Activated naive CD8-positive, alpha-beta T cell treated with anti-CD3 and anti-CD28 coated beads, Interleukin-2, amount 50 U/mL, for 24 hours (primary cell): ENCODE measurements at regions not wholly inside any gene's neighbourhood (a gene's known extent, or its start where the extent isn't known, plus 50 kb on each side); places are given as distances from the start of the nearest gene placed in this dataset.
"Not testable (repeated sequence)": the region's sequence is repeated elsewhere in the genome, so short reads cannot be mapped to it uniquely, and the experiment has no call there.

Experiments
- ATAC-seq: fragments of 150-1000 bp; cut with Tn5 transposase; one replicate; pipeline ENCODE4 v1.10.0; 2021
- DNase-seq: peaks from one replicate; pipeline ENCODE4 v3.0.0; 2021
- H3K27ac Mint-ChIP-seq: one replicate; pipeline ENCODE4 v1.8.0; 2021; ENCODE audit warnings: mild to moderate bottlenecking, mixed read lengths
- H3K27me3 Mint-ChIP-seq: one replicate; pipeline ENCODE4 v1.8.0; 2021; ENCODE audit warnings: mixed read lengths
- H3K36me3 Mint-ChIP-seq: one replicate; pipeline ENCODE4 v1.8.0; 2021; ENCODE audit warnings: low read depth, mixed read lengths
- H3K4me1 Mint-ChIP-seq: one replicate; pipeline ENCODE4 v1.8.0; 2021; ENCODE audit warnings: mixed read lengths
- H3K4me3 Mint-ChIP-seq: one replicate; pipeline ENCODE4 v1.8.0; 2021; ENCODE audit warnings: mild to moderate bottlenecking, moderate library complexity, mixed read lengths
- H3K9me3 Mint-ChIP-seq: one replicate; pipeline ENCODE4 v1.8.0; 2021; ENCODE audit warnings: mixed read lengths

GRCh38 chr1:163970699-163971098 lies 588.3 kb upstream of the PBX1 start:
- DNase-seq, result no peak

DNA sequence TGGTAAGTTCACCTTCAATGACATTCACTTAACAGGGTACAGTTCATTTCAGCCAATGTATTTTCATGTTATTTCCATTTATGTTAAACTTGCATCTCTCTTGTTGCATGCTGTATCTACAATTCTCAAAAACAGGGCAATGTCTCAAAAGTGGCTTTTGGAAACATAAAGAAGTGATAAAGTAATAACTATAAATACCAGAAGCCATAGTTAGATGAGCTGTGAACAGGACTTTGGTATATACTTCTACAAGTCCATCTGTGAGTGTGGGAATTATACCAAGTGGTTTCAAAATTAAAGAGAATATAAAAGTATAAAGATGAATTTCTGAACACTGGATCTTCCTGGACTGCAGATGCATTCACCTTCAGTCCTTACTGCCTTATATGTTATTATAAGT lies 585.4 kb upstream of the PBX1 start:
- no peak for ATAC-seq
- Mint-ChIP-seq H3K4me3 (no peak overlapping the region), H3K27me3 (no peaks in the 10 kb centered on the region), H3K4me1 (no peaks in the 10 kb centered on the region), H3K27ac (no peak overlapping the region), H3K9me3 (peaks cover 31% of the 10 kb centered on the region), H3K36me3 (no peaks in the 10 kb centered on the region)
- DNase-seq, result no peak

More at GRCh38 chr1:163970699-163971098, 588.3 kb upstream of the PBX1 start:
- H3K27ac Mint-ChIP-seq, result no peak overlapping the region
- no peak for ATAC-seq
- no peaks in the 10 kb centered on the region for H3K36me3 Mint-ChIP-seq
- H3K9me3 Mint-ChIP-seq, result peaks cover 27% of the 10 kb centered on the region
- H3K4me1 Mint-ChIP-seq, result no peaks in the 10 kb centered on the region
- H3K4me3 Mint-ChIP-seq, result no peak overlapping the region
- no peaks in the 10 kb centered on the region for H3K27me3 Mint-ChIP-seq

DNA sequence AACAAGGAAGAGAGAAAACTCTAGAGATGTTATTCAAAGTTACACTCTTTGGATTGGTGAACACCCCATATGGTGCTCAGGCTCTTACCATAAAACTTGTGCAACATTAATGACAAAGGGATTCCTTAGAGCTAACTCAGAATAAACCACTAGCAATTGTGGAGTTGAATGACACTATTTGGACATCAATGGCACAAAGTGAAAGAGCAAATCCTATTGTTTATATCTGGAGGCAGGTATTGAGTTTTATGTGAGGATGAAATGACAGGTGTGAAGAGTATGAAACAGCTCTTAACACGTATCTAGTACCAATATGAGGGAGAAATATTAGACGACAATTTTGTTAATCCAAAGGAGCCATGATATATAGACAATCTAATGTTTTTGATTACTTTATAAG lies 584.9 kb upstream of the PBX1 start:
- no peaks in the 10 kb centered on the region for H3K36me3 Mint-ChIP-seq
- no peak for ATAC-seq
- H3K4me3 Mint-ChIP-seq, result no peak overlapping the region
- no peak overlapping the region for H3K27ac Mint-ChIP-seq
- DNase-seq, result no peak
- H3K27me3 Mint-ChIP-seq, result no peaks in the 10 kb centered on the region
- peaks cover 28% of the 10 kb centered on the region for H3K9me3 Mint-ChIP-seq
- H3K4me1 Mint-ChIP-seq, result no peaks in the 10 kb centered on the region

DNA sequence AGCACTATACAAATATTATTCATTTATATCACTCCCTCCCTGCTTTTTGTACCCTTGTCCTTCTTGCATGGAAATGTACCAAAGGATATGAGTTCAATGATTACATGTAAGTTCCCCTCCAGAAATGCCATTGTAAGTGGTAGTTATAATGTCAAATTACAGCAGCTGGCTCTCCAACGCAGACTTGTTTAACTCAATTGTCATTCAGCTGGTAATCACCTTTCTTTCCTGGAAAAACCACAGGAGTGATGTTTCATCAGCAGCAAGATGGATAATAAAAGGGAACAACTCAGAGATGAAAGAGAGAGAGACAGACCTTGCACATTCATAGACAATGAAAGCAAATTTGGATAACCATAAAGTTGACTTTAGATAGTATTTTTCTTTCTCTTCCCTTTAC lies 578.6 kb upstream of the PBX1 start:
- Mint-ChIP-seq H3K36me3 (no peaks in the 10 kb centered on the region), H3K27me3 (no peaks in the 10 kb centered on the region), H3K4me1 (no peaks in the 10 kb centered on the region), H3K9me3 (peaks cover 32% of the 10 kb centered on the region), H3K27ac (no peak overlapping the region), H3K4me3 (no peak overlapping the region)
- ATAC-seq, result no peak
- no peak for DNase-seq

DNA sequence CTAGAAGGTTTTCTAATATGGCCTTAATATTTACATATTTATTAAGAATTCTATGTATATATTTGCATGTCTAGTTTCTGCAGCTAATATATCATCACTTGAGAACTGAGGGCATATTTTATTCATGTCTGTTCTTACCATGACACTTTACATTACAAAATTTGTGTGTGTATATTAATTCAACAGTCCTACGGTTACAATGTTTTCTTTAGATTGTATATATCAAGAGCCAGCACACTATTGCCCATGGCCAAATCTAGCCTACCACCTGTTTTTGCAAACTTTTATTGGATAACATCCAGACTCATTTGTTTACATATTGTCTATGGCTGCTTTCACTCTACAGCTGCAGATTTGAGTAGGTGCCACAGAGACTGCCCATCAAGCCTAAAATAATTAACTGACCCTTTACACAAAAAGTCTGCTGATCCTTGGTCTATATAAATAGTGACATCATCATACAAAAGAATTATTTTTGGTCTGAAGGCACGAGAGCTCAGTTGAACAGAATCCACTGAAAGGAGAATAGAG lies 577.4 kb upstream of the PBX1 start:
- no peak for ATAC-seq

GRCh38 chr1:163983097-163983496 lies 575.9 kb upstream of the PBX1 start:
- ATAC-seq, result no peak
- H3K4me1 Mint-ChIP-seq, result no peaks in the 10 kb centered on the region
- H3K27ac Mint-ChIP-seq, result no peak overlapping the region
- peaks cover 14% of the 10 kb centered on the region for H3K9me3 Mint-ChIP-seq
- no peaks in the 10 kb centered on the region for H3K36me3 Mint-ChIP-seq
- no peak for DNase-seq
- no peak overlapping the region for H3K4me3 Mint-ChIP-seq
- H3K27me3 Mint-ChIP-seq, result no peaks in the 10 kb centered on the region

More for the DNA sequence above, 577.4 kb upstream of the PBX1 start:
- DNase-seq, result no peak
- Mint-ChIP-seq H3K36me3 (no peaks in the 10 kb centered on the region), H3K27me3 (no peaks in the 10 kb centered on the region), H3K4me3 (no peak overlapping the region), H3K9me3 (peaks cover 23% of the 10 kb centered on the region), H3K4me1 (no peaks in the 10 kb centered on the region), H3K27ac (no peak overlapping the region)

DNA sequence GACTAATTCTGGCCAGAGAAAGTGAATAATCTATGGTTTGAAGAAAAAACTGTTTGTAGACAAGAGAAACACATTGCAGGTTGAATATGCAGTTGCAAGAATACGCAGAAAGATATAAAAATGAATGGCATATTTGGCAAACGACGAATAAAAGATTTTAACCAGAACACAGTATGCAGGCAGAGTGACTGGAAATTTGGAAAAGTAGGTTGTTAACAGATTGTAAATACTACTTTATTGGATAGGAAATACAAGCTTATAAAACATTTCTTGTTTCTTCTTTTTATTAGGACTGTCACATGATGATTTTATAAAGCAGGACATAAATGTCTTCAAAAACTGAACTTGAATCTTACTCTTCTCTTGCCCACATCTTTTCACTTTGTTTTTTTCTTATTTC lies 573.3 kb upstream of the PBX1 start:
- Mint-ChIP-seq H3K4me1 (no peaks in the 10 kb centered on the region), H3K36me3 (no peaks in the 10 kb centered on the region), H3K27me3 (no peaks in the 10 kb centered on the region), H3K27ac (no peak overlapping the region), H3K9me3 (peaks cover 14% of the 10 kb centered on the region), H3K4me3 (no peak overlapping the region)
- DNase-seq (no peak), ATAC-seq (no peak)

DNA sequence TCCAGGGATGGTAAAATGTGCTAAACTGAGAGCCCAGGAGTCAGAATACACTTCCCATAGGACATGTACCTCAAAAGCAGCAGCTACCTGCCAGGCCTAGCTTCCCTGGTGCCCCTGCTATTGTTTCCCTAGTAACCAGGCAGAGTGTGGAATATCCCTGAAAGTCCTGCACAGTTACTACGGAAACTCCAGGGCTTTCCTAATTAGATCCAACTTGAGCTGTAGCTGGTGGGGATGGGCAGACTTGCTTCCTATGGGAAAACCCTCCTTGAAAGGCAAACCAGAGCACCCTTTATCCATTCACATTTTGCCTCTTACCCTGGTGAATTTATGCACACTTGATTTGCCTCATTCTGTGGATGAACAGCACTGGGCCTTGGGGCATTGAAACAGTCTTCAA lies 559.9 kb upstream of the PBX1 start:
- Mint-ChIP-seq H3K27ac (no peak overlapping the region), H3K27me3 (no peaks in the 10 kb centered on the region), H3K36me3 (no peaks in the 10 kb centered on the region), H3K4me3 (no peak overlapping the region), H3K9me3 (peaks cover 28% of the 10 kb centered on the region), H3K4me1 (no peaks in the 10 kb centered on the region)
- no peak for ATAC-seq
- DNase-seq, result no peak

DNA sequence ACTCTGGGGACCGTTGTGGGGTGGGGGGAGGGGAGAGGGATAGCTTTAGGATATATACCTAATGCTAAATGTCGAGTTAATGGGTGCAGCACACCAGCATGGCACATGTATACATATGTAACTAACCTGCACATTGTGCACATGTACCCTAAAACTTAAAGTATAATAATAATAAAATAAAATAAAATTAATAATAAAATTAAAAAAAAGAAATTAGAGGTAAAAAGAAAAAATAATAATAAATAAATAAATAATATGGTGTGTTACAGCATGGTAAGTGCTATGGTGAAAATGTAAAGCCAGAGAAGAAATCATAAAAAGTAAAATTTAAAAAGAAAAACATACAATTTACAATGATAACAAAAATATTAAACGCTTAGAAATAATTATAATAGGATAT lies 552.8 kb upstream of the PBX1 start:
- peaks cover 33% of the 10 kb centered on the region for H3K9me3 Mint-ChIP-seq
- H3K4me3 Mint-ChIP-seq, H3K27ac Mint-ChIP-seq, H3K4me1 Mint-ChIP-seq, DNase-seq, H3K27me3 Mint-ChIP-seq, H3K36me3 Mint-ChIP-seq, ATAC-seq: not testable (repeated sequence)

- Mint-ChIP-seq H3K4me3 (no peak overlapping the region), H3K36me3 (no peaks in the 10 kb centered on the region), H3K4me1 (no peaks in the 10 kb centered on the region), H3K27ac (no peak overlapping the region), H3K9me3 (peaks cover 33% of the 10 kb centered on the region), H3K27me3 (no peaks in the 10 kb centered on the region)
- DNase-seq (no peak), ATAC-seq (no peak)
Measured at GRCh38 chr1:164006621-164007020, 552.4 kb upstream of the PBX1 start.

- peaks cover 25% of the 10 kb centered on the region for H3K9me3 Mint-ChIP-seq
- H3K4me1 Mint-ChIP-seq, result no peaks in the 10 kb centered on the region
- no peak overlapping the region for H3K4me3 Mint-ChIP-seq
- ATAC-seq, result no peak
- H3K27me3 Mint-ChIP-seq, result no peaks in the 10 kb centered on the region
- no peak overlapping the region for H3K27ac Mint-ChIP-seq
- DNase-seq, result no peak
- no peaks in the 10 kb centered on the region for H3K36me3 Mint-ChIP-seq
Measured at GRCh38 chr1:164017239-164017638, 541.7 kb upstream of the PBX1 start.

DNA sequence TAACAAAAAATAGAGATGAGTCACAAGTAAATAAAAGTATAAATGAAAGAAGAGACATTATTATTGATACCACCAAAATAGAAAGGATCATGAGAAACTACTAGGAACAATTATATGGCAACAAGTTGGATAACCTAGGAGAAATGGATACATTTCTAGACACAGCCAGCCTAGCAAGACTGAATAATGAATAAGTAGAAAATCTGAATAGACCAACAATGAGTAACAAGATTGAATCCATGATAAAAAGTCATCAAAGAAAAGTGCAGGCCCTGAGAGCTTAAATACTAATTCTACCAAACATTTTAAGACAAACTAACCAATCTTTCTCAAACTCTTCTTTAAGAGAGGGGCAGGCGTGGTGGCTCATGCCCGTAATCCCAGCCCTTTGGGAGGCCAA lies 538.6 kb upstream of the PBX1 start:
- Mint-ChIP-seq H3K27ac (no peak overlapping the region), H3K36me3 (no peaks in the 10 kb centered on the region), H3K4me3 (no peak overlapping the region), H3K27me3 (no peaks in the 10 kb centered on the region), H3K9me3 (peaks cover 29% of the 10 kb centered on the region), H3K4me1 (no peaks in the 10 kb centered on the region)
- ATAC-seq (no peak), DNase-seq (no peak)

- ATAC-seq, result no peak
- peaks cover 24% of the 10 kb centered on the region for H3K9me3 Mint-ChIP-seq
- no peak for DNase-seq
- no peaks in the 10 kb centered on the region for H3K36me3 Mint-ChIP-seq
- no peaks in the 10 kb centered on the region for H3K4me1 Mint-ChIP-seq
- no peak overlapping the region for H3K27ac Mint-ChIP-seq
- no peak overlapping the region for H3K4me3 Mint-ChIP-seq
- no peaks in the 10 kb centered on the region for H3K27me3 Mint-ChIP-seq
Measured at GRCh38 chr1:164021813-164022212, 537.2 kb upstream of the PBX1 start.

GRCh38 chr1:164033782-164034181 lies 525.2 kb upstream of the PBX1 start:
- Mint-ChIP-seq H3K4me3 (no peak overlapping the region), H3K4me1 (no peaks in the 10 kb centered on the region), H3K9me3 (peaks cover 27% of the 10 kb centered on the region), H3K27ac (no peak overlapping the region), H3K36me3 (no peaks in the 10 kb centered on the region), H3K27me3 (no peaks in the 10 kb centered on the region)
- DNase-seq (no peak), ATAC-seq (no peak)

DNA sequence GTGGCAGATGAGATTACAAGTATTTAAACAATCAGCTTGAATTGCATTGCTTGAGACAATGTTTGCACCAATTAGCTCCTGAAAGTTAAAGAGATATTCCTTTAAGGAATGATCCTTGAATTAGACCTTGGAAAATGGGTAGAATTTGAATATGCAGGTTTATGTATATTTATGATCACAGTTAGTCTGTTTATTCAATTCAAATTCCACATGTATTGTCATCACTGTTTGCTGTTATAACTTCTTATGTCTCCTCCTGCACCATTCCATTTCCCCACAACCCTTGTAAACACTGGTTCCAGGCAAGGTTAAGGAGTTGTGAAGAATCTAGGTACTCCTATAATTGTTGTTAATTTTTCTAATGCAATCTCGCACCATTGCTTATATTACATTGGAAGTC lies 518.2 kb upstream of the PBX1 start:
- no peaks in the 10 kb centered on the region for H3K36me3 Mint-ChIP-seq
- H3K27ac Mint-ChIP-seq, result no peak overlapping the region
- H3K4me1 Mint-ChIP-seq, result no peaks in the 10 kb centered on the region
- DNase-seq (no peak), ATAC-seq (no peak)
- no peak overlapping the region for H3K4me3 Mint-ChIP-seq
- peaks cover 14% of the 10 kb centered on the region for H3K9me3 Mint-ChIP-seq
- H3K27me3 Mint-ChIP-seq, result no peaks in the 10 kb centered on the region

DNA sequence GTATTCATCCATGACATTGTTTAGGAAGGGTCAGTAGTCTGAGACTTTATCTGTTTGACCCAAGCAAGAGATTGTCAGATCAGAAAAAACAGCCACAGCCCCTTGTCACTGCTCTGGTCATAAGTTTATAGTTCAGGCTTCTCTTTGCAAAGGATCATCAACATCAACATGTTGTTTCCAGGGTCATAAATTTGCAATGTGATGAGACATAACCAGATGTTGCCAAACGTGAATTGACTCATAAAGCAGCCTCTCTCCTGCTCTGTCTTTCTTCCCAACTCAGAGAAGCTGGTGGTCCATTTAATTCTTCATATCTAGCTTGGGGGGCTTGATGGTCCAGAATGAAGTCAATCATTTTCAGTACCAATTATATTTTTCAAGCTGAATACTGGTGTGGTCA lies 507.2 kb upstream of the PBX1 start:
- no peaks in the 10 kb centered on the region for H3K36me3 Mint-ChIP-seq
- no peak for ATAC-seq
- H3K27me3 Mint-ChIP-seq, result no peaks in the 10 kb centered on the region
- no peak overlapping the region for H3K4me3 Mint-ChIP-seq
- H3K4me1 Mint-ChIP-seq, result no peaks in the 10 kb centered on the region
- no peak overlapping the region for H3K27ac Mint-ChIP-seq
- DNase-seq, result no peak
- peaks cover 16% of the 10 kb centered on the region for H3K9me3 Mint-ChIP-seq
